ENCODE measurements at regions not wholly inside any gene's neighbourhood (a gene's known extent, or its start where the extent isn't known, plus 50 kb on each side); places are given as distances from the start of the nearest gene placed in this dataset.

DNA sequence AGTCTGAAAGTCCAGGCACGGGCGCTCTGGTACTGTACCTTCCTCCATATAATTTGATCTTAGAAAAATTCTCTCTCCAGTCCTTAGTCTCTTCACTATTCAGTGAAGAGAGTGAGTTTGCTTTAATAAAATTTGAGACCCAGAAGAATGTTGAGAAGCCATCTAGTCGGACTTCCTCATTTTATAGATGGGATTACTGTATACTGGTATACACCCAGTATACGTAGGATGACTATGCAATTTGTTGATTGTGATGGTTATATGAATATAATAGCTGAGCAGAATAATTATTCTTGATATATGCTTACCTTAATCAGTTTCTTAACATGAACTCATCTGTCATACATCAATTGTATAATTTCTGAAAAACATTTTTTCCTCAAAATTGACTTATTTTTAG is 328.0 kb upstream of the B3GALT2 start:
- DNase-seq (ENCODE audit: low read depth), result no peak

DNA sequence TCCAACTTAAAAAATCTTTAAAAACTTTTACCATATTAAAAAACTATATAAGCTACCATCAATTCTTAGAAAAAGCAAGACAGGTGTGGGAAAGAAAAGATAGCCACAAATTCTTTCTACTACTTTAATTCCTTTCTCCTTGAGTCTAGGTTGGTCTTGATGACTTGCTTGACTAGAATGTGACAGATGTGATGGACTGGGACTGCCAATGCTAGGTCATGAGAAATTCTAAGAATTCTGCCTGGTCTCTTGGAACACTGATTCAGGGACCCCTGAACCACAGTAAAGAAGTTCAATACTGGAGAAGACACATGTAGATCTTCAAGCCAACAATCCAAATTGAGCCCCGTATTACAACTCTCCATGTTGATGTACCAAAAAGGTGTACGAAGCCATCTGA is 326.6 kb upstream of the B3GALT2 start:
- DNase-seq (ENCODE audit: low read depth), result no peak

DNA sequence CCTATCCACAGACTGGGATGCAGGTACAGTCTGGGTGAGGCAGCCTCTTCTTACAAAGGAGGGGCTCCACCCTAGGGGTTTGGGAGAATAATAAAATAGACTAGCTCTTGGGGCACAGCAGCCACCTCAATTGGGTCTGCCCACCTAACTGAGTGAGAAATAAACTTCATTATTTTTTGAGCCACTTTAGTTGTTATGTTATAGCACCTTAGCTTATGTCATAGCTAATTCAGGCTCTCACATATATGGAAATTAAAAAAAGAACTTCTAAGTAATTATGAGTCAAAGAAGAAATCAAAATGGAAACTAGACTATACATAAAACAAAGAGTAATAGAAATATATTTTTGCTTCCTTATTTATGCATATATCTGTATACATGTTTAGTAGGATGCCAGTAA is 318.5 kb upstream of the B3GALT2 start:
- DNase-seq (ENCODE audit: low read depth), result no peak

GRCh38 chr1:193498088-193498655 is 311.8 kb upstream of the B3GALT2 start:
- no peak for DNase-seq (ENCODE audit: low read depth)

DNA sequence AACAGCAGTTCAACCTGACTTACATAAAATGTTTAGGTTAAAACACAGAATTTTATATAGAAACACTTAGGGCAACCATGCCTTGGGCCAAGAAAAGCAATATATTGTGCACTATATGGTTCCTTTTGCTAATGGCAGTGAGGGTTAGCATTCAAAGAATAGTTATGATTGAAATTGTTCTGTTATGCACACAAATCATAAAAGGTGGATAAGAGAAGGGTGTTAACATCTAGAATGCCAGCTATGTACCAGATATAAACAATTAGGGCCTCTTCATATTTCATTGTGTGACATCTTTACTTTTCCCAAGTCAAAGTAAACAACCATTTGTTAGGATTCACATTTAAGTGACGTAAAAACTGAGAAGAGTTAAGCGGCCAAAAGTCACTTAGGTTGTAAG is 308.0 kb upstream of the B3GALT2 start:
- no peak for DNase-seq (ENCODE audit: low read depth)

DNA sequence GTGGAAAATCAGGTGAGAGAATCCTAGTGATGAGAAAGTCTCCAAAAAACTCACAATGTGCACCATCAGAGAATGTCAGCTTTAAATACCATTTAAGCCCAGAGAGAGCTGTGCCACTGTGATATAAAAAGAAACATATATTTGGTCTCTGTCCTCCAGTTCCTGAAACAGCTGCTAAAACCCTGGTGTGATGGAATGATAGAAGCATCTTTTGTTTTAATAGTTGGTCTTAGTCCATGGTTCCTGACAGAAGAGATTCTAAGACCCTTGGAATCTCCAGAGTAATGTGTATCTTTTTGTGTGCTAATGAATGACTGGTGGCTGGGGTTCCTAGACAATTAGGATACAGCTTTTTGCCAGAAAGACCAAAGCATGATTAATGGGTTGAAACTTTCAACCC is 302.8 kb upstream of the B3GALT2 start:
- no peak for DNase-seq (ENCODE audit: low read depth)

- DNase-seq (ENCODE audit: low read depth), result no peak
These were observed 301.3 kb upstream of the B3GALT2 start for GRCh38 chr1:193487722-193488121.

- no peak for DNase-seq (ENCODE audit: low read depth)
These were observed 300.3 kb upstream of the B3GALT2 start for GRCh38 chr1:193486671-193487229.

DNA sequence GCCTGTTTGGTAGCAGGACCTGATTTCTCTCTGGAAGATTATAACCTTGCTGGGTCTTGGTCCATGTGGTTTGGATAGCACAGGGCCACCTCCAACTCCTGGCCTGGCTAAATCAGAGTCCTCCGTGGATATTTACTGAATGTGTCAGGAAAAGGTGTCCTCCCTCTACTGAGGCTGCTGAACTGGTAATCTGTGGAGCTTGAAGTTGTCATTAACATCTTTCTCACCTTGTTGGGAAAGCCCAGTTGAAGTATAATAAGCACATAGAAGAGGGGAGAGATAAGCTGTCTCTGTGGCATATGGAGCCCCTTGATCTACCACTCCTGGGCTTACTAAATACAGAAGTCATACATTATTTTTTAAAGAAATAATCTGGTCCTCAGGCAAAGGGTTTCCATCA is 294.3 kb upstream of the B3GALT2 start:
- no peak for DNase-seq (ENCODE audit: low read depth)

GRCh38 chr1:193479187-193479586 is 292.8 kb upstream of the B3GALT2 start:
- DNase-seq (ENCODE audit: low read depth), result no peak

DNA sequence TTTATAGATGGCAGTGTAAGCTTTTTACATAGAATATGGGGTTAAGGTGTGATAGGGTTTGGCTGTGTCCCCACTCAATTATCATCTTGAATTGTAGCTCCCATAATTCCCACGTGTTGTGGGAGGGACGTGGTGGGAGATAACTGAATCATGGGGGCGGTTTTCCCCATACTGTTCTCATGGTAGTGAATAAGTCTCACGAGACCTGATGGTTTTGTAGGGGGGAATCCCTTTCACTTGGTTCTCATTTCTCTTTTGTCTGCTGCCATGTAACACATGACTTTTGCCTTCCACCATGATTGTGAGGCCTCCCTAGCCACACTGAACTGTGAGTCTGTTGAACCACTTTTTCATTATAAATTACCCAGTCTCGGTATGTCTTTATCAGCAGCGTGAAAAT is 290.3 kb upstream of the B3GALT2 start:
- no peak for DNase-seq (ENCODE audit: low read depth)

- DNase-seq (ENCODE audit: low read depth), result no peak
These were observed 287.5 kb upstream of the B3GALT2 start for GRCh38 chr1:193473932-193474331.

GRCh38 chr1:193472838-193473398 is 286.5 kb upstream of the B3GALT2 start:
- DNase-seq (ENCODE audit: low read depth), result no peak

GRCh38 chr1:193472430-193472829 is 286.0 kb upstream of the B3GALT2 start:
- no peak for DNase-seq (ENCODE audit: low read depth)

DNA sequence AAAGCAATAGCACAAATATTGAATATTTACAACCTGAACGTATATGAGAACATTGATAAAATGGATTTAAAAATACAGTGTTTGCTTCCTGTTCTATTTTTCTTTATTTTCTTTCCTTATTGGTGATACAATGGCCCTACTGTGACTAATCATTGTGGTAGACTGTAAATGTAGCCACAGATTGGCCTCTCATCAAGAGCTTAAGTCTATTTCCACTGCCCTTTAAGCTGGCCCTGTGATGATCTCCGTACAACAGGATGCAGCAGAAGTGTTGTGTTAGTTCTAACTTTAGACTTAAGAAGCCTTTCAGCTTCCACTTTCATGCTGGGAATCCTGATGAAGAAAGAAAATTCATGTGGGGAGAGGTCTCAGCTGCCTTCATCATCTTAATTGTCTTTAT is 285.6 kb upstream of the B3GALT2 start:
- DNase-seq (ENCODE audit: low read depth), result no peak

GRCh38 chr1:193463326-193463932 is 277.0 kb upstream of the B3GALT2 start:
- DNase-seq (ENCODE audit: low read depth), result no peak

DNA sequence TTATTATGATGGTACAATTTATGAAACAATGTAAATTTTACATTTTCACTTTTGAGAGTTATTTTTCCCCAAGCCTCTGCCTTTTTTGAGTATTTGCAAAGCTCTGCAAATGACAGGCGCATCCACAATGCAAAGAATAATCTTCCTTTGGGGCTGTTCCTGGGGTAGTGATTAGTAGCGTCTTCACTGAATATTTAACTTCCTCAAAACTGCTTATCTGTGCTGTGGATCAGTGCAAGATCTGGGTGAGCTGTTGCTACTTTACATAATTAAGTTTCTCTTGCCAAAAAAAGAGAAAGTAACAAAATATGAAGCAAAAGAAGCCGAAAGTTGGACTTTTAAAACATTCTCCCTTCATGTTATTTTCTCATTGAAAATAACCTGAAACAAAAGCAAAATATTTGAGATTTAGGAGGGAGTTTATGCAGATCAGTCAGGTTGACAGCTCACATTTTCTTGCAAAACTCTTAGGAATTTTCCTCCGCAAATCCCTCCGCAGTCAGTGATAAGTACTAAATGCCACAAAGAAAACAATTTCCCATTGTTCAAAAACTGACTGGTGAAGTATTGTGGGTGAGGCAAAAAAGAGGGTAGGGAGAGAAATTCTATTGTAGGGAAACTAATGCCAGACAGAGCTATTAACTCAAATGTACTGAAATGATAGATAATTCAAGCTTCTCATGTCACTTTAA is 276.4 kb upstream of the B3GALT2 start:
- DNase-seq (ENCODE audit: low read depth), result no peak

DNA sequence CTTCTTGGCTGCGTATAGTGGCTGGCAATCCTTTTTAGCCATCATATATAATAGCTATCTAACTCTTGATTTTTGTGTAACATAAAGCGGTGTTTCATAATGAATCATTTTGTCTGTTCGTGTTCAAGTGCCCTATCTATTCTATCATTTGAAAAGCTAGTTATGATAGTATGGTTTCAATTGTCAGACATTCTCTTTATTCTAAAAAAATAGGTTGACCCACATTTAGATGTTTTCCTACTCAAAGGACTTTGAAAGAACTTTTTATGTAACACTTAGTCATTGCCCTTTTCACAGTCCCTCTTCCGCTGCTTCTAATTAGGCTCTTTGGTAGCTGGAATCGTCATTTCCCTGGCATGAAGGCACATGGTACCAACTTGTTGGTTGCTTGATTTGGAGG is 272.2 kb upstream of the B3GALT2 start:
- DNase-seq (ENCODE audit: low read depth), result no peak

GRCh38 chr1:193457676-193458075 is 271.3 kb upstream of the B3GALT2 start:
- no peak for DNase-seq (ENCODE audit: low read depth)

GRCh38 chr1:193456811-193457280 is 270.4 kb upstream of the B3GALT2 start:
- DNase-seq (ENCODE audit: low read depth), result no peak

DNA sequence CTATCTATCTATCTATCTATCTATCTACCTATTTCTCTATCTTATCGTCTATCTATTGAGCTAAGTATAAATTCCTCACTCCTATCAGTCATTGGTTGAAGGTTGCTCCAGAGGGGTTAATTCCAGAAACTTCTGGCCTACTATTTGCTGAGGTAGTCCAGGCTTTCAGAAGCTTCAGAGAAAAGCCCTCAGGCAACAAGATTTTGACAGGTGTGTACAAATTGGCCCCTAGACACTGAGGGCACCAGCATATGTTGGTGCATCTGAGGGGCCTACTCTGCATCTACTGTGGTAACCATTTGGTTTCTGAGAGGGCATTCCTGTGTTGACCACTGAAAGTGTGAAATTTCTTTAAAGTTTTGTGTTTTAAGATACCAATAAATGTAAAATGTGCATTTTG is 265.2 kb upstream of the B3GALT2 start:
- no peak for DNase-seq (ENCODE audit: low read depth)

- DNase-seq (ENCODE audit: low read depth), result no peak
These were observed 264.6 kb upstream of the B3GALT2 start for GRCh38 chr1:193451001-193451400.

Data from HS-27A (cell line).